Left lung (tissue), 4 donors: ENCODE measurements at regions not wholly inside any gene's neighbourhood (a gene's known extent, or its start where the extent isn't known, plus 50 kb on each side); places are given as distances from the start of the nearest gene placed in this dataset.

Source experiments
- ATAC-seq: fragments of 200-7000 bp; cut with Tn5 transposase; one replicate; pipeline ENCODE4 v1.9.1; 2020; ENCODE audit warnings: moderate library complexity
- DNase-seq, 4 donors: peaks; one replicate each; pipeline ENCODE4 v3.0.0-alpha.2; 2013 to 2020
- H3K27ac ChIP-seq, 2 donors: fragments of 200-600 bp; sonication (generic) in 1 of 2; one replicate each; pipeline versions ENCODE4 v1.5.0 to v1.8.0; 2020 to 2021
- H3K27me3 ChIP-seq, 2 donors: fragments of 200-600 bp; sonication (generic) in 1 of 2; one replicate each; pipeline versions ENCODE4 v1.5.0 to v1.8.0; 2020 to 2021
- H3K36me3 ChIP-seq, 2 donors: fragments of 200-600 bp; sonication (generic) in 1 of 2; one replicate each; pipeline versions ENCODE4 v1.5.0 to v1.8.0; 2020 to 2021
- H3K4me1 ChIP-seq, 2 donors: fragments of 200-600 bp; one replicate each; pipeline ENCODE4 v1.8.0; 2021
- H3K4me3 ChIP-seq, 2 donors: fragments of 200-600 bp; sonication (generic) in 1 of 2; one replicate each; pipeline versions ENCODE4 v1.5.0 to v1.8.0; 2020 to 2021; ENCODE audit warnings: mild to moderate bottlenecking in 1 of 2
- H3K9me3 ChIP-seq, 2 donors: fragments of 200-600 bp; sonication (generic) in 1 of 2; one replicate each; pipeline versions ENCODE4 v1.5.0 to v1.8.0; 2020 to 2021
- intact Hi-C, 2 donors: fragments of 100-400 bp; cut with DNase I; formaldehyde crosslinking; loops; one replicate each; pipeline versions ENCODE4 v1.11.2 to v1.14.2; 2022
- TF ChIP-seq, protein P1 (sequence below), 2 donors: fragments of 200-600 bp; sonication (generic) in 1 of 2; IDR thresholded peaks; one replicate each; pipeline versions ENCODE4 v1.5.0 to v1.8.0; 2021; ENCODE audit warnings: antibody characterized with exemption in 2 of 2
- donor health status: DM: no; HTN: yes; CAD: no.
- donor health status: DM: no; HTN: no; CAD: no.

DNA sequence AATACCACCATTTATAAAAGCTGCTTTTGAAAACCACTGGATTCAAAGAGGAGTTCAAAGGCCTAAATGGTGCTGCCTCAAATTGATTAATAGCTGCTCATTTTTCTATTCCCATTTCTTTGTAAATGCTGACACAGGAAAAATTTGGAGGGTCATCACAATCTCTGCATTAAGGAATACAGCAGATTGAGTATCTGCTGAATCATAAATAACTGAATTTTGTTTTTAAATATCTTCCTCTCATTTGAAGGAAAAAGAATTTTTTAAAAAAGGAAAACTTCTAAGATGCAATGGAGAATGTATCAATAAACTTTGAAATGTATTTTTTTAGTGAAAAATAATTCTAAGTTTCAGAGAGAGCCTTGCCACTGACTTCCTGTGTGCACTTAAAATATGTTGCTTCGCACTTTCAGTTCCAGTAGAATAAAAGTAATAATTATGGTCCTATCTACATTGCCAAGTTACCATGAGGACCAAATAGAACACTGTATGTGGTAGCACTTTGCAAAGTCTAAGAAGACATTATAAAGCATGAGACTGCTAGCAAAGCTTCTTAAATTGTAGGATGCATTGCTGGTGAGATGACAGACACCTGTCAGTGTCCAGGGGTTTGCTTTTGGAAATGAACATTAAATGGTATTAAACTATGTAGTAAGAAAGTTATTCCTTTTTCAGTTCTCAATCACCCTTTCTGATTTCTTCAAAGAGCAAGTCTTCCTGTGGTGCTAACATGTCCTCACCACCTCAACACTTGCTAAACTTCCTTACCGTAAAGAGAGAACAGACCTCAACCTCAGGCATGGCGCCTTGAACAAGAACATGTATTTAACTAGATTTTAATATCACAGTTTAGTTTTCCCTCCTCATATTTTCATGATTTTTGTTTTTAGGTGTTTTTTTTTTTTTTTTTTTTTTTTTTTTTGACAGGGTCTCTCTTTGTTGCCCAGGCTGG lies 555.1 kb downstream of the EBF1 start:
- Histone ChIP-seq H3K27me3 (no peaks in the 10 kb centered on the region), H3K4me3 (no peak overlapping the region), H3K4me1 (no peaks in the 10 kb centered on the region), H3K9me3 (peaks cover 0 to 7% of the 10 kb centered on the region in 2 donors), H3K36me3 (no peaks in the 10 kb centered on the region), H3K27ac (no peak overlapping the region)
- intact Hi-C loops = no loop called here
- DNase-seq (no peak), ATAC-seq (no peak)
- TF ChIP-seq, protein P1, sequence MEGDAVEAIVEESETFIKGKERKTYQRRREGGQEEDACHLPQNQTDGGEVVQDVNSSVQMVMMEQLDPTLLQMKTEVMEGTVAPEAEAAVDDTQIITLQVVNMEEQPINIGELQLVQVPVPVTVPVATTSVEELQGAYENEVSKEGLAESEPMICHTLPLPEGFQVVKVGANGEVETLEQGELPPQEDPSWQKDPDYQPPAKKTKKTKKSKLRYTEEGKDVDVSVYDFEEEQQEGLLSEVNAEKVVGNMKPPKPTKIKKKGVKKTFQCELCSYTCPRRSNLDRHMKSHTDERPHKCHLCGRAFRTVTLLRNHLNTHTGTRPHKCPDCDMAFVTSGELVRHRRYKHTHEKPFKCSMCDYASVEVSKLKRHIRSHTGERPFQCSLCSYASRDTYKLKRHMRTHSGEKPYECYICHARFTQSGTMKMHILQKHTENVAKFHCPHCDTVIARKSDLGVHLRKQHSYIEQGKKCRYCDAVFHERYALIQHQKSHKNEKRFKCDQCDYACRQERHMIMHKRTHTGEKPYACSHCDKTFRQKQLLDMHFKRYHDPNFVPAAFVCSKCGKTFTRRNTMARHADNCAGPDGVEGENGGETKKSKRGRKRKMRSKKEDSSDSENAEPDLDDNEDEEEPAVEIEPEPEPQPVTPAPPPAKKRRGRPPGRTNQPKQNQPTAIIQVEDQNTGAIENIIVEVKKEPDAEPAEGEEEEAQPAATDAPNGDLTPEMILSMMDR (IDR thresholded peaks at IDR 0.05) = no peak

DNA sequence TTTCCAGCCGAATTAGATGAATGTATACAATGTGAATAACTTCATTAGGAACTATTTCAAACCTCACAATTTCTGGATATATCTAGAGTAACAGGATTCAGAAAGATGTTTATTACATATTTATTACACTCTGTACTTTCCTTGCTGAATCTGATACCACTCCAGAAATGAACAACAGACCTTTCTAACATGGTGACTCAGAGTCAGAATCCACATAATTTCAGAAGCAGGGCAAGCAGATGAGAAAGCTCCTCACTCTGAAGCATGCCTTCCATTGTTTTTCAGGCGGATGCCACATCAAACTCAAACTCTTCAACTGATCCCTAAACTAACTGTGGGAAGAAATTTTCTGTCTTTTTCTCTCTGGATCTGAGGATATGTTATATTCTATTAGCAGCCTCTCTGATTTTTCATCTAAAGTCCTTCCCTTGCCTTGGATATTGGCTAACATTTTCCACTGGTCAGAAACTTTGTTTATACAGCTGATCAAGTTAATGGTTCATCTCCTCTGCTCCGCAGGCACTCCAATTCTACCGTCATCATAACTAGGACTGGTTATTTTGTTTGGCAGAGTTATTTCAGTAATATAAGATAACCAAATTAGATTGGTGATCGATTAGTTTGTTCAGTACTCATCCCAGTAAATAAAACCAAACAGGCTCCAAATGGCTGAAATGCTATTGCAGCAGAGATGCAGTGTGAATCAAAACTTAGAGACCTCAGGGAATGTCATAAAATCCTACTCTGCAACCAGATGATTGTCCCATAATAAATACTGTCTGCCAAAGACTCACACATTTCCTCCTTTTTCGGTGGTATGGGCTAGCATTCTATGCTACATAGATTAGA lies 556.0 kb downstream of the EBF1 start:
- H3K4me1 ChIP-seq = no peaks in the 10 kb centered on the region
- H3K9me3 ChIP-seq = peaks cover 0 to 6% of the 10 kb centered on the region in 2 donors
- TF ChIP-seq, protein P1 (IDR thresholded peaks at IDR 0.05) = no peak
- no peaks in the 10 kb centered on the region for H3K27me3 ChIP-seq
- no peak overlapping the region for H3K27ac ChIP-seq
- intact Hi-C loops = no loop called here
- no peak overlapping the region for H3K4me3 ChIP-seq
- no peak for ATAC-seq
- H3K36me3 ChIP-seq = no peaks in the 10 kb centered on the region
- DNase-seq = no peak

DNA sequence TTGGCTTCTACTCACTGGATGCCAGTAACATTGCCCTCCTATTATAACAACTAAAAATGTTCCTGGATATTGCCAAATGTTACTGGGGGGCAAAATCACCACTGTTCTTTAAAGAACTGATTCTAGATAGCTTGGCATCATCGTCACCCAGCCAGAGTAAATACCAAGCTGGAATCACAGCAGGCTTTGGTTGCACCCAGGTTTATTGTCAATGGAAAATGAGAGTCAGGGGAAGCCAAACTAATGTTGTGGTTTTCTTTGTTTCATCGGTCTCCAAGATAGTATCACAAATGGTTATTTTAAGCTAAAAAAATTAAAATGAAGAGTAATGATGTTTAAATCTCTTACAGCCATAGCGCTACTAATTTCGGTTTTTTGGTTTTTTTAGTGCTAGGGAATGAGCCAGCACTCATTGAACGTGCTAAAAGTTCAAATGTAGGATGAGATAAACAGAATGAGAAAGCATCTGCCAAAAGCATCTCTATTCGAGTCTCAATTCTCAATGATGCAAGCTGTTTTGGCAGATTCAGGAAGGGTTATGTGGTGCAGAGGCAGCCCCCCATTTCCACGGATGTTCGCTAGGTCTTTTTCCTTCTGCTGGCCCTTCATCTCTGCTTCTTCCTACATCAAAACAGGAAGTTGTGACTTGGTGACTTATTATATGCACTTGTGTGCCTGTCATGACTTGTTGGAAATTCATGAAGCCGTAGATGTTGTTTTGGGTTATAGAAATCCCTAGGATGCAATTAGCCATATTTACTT lies 558.0 kb downstream of the EBF1 start:
- Histone ChIP-seq H3K36me3 (no peaks in the 10 kb centered on the region), H3K4me3 (no peak overlapping the region), H3K27ac (no peak overlapping the region), H3K9me3 (no peaks in the 10 kb centered on the region), H3K4me1 (no peaks in the 10 kb centered on the region), H3K27me3 (no peaks in the 10 kb centered on the region)
- intact Hi-C loops = no loop called here
- DNase-seq (no peak), ATAC-seq (no peak)
- TF ChIP-seq, protein P1 (IDR thresholded peaks at IDR 0.05) = no peak

DNA sequence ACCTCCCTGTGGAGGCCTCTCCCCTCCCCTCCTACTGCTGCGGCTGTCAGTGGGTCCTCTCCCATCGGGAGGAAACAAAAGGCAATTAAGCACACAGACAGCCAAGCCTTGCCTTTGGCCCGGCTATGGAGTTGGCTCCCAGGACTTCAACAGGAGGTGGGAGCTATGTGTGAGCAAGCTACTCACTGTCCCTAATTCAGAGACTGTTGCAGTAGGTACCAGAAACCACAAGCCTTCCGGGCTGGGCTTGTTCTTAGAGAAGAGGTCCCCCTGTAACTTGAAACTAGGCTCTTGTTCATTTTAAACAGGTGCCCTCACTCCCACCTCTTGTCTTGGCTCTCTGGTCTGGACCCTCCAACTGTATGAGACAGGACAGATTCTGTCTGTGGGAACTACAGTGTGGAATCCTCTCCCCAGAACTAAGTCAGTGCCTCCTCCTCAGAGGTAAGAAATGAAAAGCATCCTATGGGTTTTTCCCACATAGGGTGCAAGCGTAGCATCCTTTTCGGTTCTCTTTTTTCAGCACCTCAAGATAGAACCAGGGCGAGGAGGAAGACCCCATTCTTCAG lies 561.1 kb downstream of the EBF1 start:
- DNase-seq (no peak), ATAC-seq (no peak)
- no peak overlapping the region for H3K27ac ChIP-seq
- no peaks in the 10 kb centered on the region for H3K36me3 ChIP-seq
- intact Hi-C loops = no loop called here
- H3K9me3 ChIP-seq = no peaks in the 10 kb centered on the region
- no peak overlapping the region for H3K4me3 ChIP-seq
- H3K27me3 ChIP-seq = no peaks in the 10 kb centered on the region
- no peaks in the 10 kb centered on the region for H3K4me1 ChIP-seq
- TF ChIP-seq, protein P1 (IDR thresholded peaks at IDR 0.05) = no peak
